Right lung (tissue), 2 donors: ENCODE measurements at regions not wholly inside any gene's neighbourhood (a gene's known extent, or its start where the extent isn't known, plus 50 kb on each side); places are given as distances from the start of the nearest gene placed in this dataset.

ENCODE experiments used
- DNase-seq, 2 donors: peaks; one replicate each; pipeline ENCODE4 v3.0.0-alpha.2; 2013

GRCh38 chr14:29123017-29123416 lies 356.4 kb downstream of the FOXG1 start:
- DNase-seq = no peak

- DNase-seq = no peak
Observed at GRCh38 chr14:29126361-29126760, 359.8 kb downstream of the FOXG1 start.

GRCh38 chr14:29126865-29127264 lies 360.3 kb downstream of the FOXG1 start:
- no peak for DNase-seq

GRCh38 chr14:29140016-29140415 lies 373.4 kb downstream of the FOXG1 start:
- no peak for DNase-seq

DNA sequence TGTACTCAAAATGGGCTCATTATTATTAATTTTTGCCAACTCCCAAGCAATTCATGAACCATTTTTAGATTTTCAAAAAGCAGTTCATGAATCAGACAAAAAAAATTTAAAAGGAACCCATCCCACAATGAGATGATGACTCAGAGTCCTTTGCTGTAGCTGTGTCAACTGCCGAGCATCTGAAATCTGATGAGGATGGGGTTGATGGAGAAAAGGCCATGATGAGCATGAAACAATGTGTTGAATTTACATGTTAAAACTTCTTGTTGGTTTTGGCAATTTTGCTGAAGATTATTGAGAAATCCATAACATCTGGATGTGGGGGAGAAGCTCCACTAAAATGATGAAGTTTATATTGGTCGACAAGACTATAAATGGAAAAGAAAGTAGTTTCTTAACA lies 378.0 kb downstream of the FOXG1 start:
- DNase-seq = no peak

GRCh38 chr14:29148221-29148620 lies 381.6 kb downstream of the FOXG1 start:
- DNase-seq = no peak

- no peak for DNase-seq
Observed at GRCh38 chr14:29149798-29150197, 383.2 kb downstream of the FOXG1 start.

DNA sequence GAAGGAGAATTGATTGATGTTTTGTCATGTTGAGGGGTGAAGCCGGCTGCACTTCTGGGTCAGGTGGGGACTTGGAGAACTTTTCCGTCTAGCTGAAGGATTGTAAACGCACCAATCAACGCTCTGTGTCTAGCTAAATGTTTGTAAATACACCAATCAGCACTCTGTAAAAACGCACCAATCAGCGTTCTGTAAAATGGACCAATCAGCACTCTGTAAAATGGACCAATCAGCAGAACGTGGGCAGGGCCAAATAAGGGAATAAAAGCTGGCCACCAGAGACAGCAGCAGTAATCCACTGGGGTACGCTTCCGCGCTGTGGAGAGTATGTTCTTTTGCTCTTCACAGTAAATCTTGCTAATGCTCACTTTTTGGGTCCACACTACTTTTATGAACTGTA lies 384.1 kb downstream of the FOXG1 start:
- no peak for DNase-seq

DNA sequence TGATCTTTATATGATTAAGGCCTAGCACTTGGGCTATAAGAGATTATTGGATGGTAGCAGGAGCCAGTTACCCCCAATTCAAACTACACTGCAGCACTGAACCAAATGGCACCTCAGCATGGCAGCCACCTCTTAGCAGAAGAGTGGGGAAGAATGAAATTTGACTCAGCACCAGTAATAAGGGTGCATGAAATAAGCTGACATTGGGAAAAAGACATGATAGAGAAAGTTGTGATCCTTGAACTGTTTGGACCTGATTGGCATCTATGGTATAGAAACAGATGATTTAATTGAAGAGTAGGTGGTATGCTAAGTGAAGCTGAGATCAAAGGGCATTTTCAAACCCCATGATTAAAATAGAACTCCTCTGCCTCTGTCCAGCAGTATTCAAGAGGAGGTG lies 389.5 kb downstream of the FOXG1 start:
- DNase-seq = no peak

- no peak for DNase-seq
Observed at GRCh38 chr14:29161593-29161992, 395.0 kb downstream of the FOXG1 start.

- DNase-seq = no peak
Observed at GRCh38 chr14:29163109-29163508, 396.5 kb downstream of the FOXG1 start.

DNA sequence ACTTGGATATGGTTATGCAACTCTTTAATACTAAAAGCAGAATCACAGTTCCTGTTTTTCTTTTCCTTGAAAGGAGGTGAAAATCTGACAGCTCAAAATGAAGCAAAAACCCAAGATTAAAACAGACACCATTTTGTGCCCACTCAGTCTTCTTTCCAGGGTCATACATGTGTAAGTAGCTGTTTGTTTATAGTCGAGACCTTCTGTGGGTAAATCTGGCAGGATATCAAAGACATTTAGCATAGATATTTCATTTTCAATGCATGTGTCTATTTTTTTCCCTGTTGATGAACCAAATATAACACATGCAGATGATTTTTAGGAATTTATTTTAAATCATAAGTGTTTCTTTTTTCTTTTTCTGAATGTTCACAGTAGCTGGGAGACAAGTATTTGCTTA lies 398.8 kb downstream of the FOXG1 start:
- DNase-seq = no peak

DNA sequence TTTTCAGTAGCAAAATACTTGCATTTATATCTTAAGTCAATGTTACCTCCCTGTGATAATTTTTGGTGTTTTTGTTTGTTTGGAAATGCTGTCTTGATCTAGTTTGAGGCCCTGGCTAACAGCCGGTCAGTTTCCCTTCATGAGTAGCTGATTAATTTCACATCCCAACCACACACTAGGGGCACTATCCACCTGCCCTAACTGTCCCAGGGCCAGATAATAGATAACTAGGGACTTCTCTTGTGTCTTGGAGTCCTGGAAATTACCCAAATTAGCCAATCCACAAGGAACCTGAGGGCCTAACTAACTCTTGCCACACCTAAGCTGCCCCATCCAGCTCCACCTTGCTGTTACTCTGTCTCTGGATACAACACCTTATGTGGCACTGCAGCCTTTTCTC lies 399.9 kb downstream of the FOXG1 start:
- DNase-seq = no peak

DNA sequence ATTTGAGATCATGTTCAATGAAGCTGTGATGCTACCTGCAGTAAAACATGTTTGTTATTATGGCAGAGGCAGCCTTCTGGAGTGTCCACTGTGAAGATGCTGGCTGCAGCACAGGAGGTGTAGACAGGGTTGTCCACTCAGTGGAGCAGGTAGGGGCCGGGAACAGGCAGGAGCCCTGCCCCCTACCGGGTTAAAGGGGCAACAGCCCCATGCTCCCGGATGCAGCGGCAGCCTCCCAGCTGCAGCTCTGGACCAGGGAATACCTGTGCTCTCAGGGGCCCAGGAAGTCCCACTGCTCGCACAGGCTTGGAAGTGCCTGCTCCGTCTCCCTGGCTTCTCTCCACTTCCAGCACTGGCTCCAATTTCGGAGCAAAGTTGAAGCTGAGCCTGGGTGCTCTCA lies 401.6 kb downstream of the FOXG1 start:
- no peak for DNase-seq

- no peak for DNase-seq
Observed at GRCh38 chr14:29169408-29169807, 402.8 kb downstream of the FOXG1 start.

DNA sequence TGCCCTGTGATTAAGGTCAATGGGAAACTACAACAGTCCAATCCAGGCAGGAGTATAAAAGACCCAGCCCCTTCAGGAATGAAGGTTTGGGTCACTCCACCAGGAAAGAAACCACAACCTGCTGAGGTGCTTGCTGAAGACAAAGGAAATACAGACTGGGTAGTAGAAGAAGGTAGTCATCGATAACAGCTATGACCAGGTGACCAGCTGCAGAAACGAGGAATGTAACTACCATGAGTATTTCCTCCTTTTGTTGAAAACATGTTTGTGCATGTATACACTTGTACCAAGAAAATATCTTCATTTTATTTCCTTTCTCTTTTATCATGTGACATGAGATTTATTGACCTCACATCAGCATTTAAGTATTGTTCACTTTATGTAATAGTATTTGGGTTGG lies 409.1 kb downstream of the FOXG1 start:
- no peak for DNase-seq

DNA sequence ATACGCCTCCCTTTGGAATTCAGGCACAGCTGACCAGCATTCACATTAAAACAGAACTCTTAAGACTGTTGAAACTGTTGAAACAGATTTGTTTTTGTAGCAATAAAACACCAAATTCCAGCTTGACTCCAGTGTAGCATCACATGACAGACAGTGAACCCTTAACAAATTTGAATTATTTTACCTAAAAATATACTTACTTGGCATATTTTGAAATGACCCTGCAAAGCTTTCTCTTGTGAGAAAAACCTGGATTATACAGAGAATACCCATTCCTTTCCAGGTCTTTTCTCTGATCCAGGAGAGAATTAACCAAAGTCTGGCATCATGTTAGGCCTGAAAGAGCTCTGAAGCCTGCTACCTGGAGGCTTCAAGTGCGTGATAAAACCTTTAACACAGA lies 410.3 kb downstream of the FOXG1 start:
- DNase-seq = no peak

GRCh38 chr14:29178971-29179370 lies 412.4 kb downstream of the FOXG1 start:
- DNase-seq = no peak

DNA sequence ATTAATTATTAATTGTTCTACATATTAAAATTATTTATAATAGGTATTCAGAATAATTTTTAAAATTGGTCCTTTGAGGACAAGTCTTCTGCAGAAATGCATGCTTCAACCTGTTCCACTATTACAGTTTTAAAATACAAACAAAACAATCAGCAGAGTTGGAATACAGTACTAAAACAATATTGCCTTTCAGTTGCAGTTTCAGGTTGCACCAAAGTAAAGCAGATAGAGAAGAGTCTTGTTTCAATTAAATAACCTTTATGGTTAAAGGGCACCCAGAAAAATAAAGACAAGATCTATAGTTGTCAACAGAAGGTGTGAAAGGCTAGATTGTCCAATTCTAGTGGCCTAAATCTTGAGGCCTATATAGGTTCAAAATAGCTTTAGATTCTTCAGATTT lies 424.5 kb downstream of the FOXG1 start:
- no peak for DNase-seq

- no peak for DNase-seq
Observed at GRCh38 chr14:29197557-29197956, 431.0 kb downstream of the FOXG1 start.

- DNase-seq = no peak
Observed at GRCh38 chr14:29205658-29206057, 439.1 kb downstream of the FOXG1 start.

GRCh38 chr14:29215853-29216252 lies 449.3 kb downstream of the FOXG1 start:
- DNase-seq = no peak

GRCh38 chr14:29216268-29217232 lies 450.0 kb downstream of the FOXG1 start:
- no peak for DNase-seq
